Large intestine (tissue), 3 donors: ENCODE measurements at regions not wholly inside any gene's neighbourhood (a gene's known extent, or its start where the extent isn't known, plus 50 kb on each side); places are given as distances from the start of the nearest gene placed in this dataset.

Source experiments
- DNase-seq, 2 donors: peaks; one replicate each; pipeline versions ENCODE4 v3.0.0 to v3.0.0-alpha.2; 2013
- H3K27ac ChIP-seq: one replicate; pipeline ENCODE4 v1.5.1; 2013; ENCODE audit warnings: low read length
- H3K27me3 ChIP-seq: 2 replicates; pipeline ENCODE4 v1.6.1; 2013; ENCODE audit warnings: low read length; ENCODE audit not compliant: control insufficient read depth, insufficient read depth
- H3K36me3 ChIP-seq: 2 replicates; pipeline ENCODE4 v1.6.1; 2013; ENCODE audit warnings: low read length; ENCODE audit not compliant: control insufficient read depth, insufficient read depth
- H3K4me1 ChIP-seq: one replicate; pipeline ENCODE4 v1.6.1; 2013; ENCODE audit warnings: low read length; ENCODE audit not compliant: control insufficient read depth, insufficient read depth
- H3K4me3 ChIP-seq: one replicate; pipeline ENCODE4 v1.5.1; 2013; ENCODE audit warnings: low read length
- H3K9me3 ChIP-seq: one replicate; pipeline ENCODE4 v1.6.1; 2013; ENCODE audit warnings: mild to moderate bottlenecking, low read depth, low read length, moderate library complexity; ENCODE audit not compliant: control insufficient read depth
- WGBS: methylation state at CpG from one replicate; pipeline ENCODE4 v1.1.5; 2013; ENCODE audit warnings: low lambda C conversion rate; ENCODE audit not compliant: insufficient coverage; 5-methylcytosine and 5-hydroxymethylcytosine counted together

GRCh38 chr6:3593161-3593560 lies 136.3 kb upstream of the SLC22A23 start:
- no peaks in the 10 kb centered on the region for H3K27me3 ChIP-seq
- no peaks in the 10 kb centered on the region for H3K9me3 ChIP-seq
- WGBS = 100% methylated on average over 1 of the region's 6 CpGs
- H3K4me3 ChIP-seq = no peak overlapping the region
- no peak overlapping the region for H3K27ac ChIP-seq
- H3K4me1 ChIP-seq = no peaks in the 10 kb centered on the region
- DNase-seq = no peak
- H3K36me3 ChIP-seq = no peaks in the 10 kb centered on the region

- no peaks in the 10 kb centered on the region for H3K36me3 ChIP-seq
- peaks cover 2% of the 10 kb centered on the region for H3K9me3 ChIP-seq
- no peaks in the 10 kb centered on the region for H3K4me1 ChIP-seq
- 92% methylated on average over 2 of the region's 7 CpGs for WGBS
- no peaks in the 10 kb centered on the region for H3K27me3 ChIP-seq
- no peak overlapping the region for H3K27ac ChIP-seq
- peak; percentile 34 to 40 for DNase-seq
- H3K4me3 ChIP-seq = no peak overlapping the region
These were observed 135.6 kb upstream of the SLC22A23 start for GRCh38 chr6:3592371-3592941.

- no peak overlapping the region for H3K27ac ChIP-seq
- DNase-seq = no peak
- no peak overlapping the region for H3K4me3 ChIP-seq
- H3K9me3 ChIP-seq = peaks cover 2% of the 10 kb centered on the region
- 100% methylated on average over 1 of the region's 1 CpG for WGBS
- H3K36me3 ChIP-seq = no peaks in the 10 kb centered on the region
- no peaks in the 10 kb centered on the region for H3K27me3 ChIP-seq
- no peaks in the 10 kb centered on the region for H3K4me1 ChIP-seq
These were observed 135.1 kb upstream of the SLC22A23 start for GRCh38 chr6:3591970-3592369.

- no peak for DNase-seq
- Histone ChIP-seq H3K4me3 (no peak overlapping the region), H3K9me3 (peaks cover 2% of the 10 kb centered on the region), H3K4me1 (no peaks in the 10 kb centered on the region), H3K27me3 (no peaks in the 10 kb centered on the region), H3K27ac (no peak overlapping the region), H3K36me3 (no peaks in the 10 kb centered on the region)
These were observed 130.8 kb upstream of the SLC22A23 start for GRCh38 chr6:3587660-3588059.

- Histone ChIP-seq H3K36me3 (no peaks in the 10 kb centered on the region), H3K4me1 (no peaks in the 10 kb centered on the region), H3K9me3 (peaks cover 2% of the 10 kb centered on the region), H3K27me3 (no peaks in the 10 kb centered on the region), H3K4me3 (no peak overlapping the region), H3K27ac (no peak overlapping the region)
- peak in 1 of 2 donors; percentile 9 for DNase-seq
- 70% methylated on average over 2 of the region's 5 CpGs for WGBS
These were observed 128.6 kb upstream of the SLC22A23 start for GRCh38 chr6:3585320-3585935.

GRCh38 chr6:3584606-3585005 lies 127.8 kb upstream of the SLC22A23 start:
- peaks cover 2% of the 10 kb centered on the region for H3K9me3 ChIP-seq
- WGBS = no CpG with 5 or more reads among the region's 4 CpGs
- DNase-seq = peak in 1 of 2 donors; percentile 22
- no peaks in the 10 kb centered on the region for H3K27me3 ChIP-seq
- H3K36me3 ChIP-seq = no peaks in the 10 kb centered on the region
- no peak overlapping the region for H3K27ac ChIP-seq
- no peak overlapping the region for H3K4me3 ChIP-seq
- H3K4me1 ChIP-seq = no peaks in the 10 kb centered on the region

GRCh38 chr6:3581469-3581868 lies 124.6 kb upstream of the SLC22A23 start:
- Histone ChIP-seq H3K27ac (no peak overlapping the region), H3K27me3 (no peaks in the 10 kb centered on the region), H3K9me3 (no peaks in the 10 kb centered on the region), H3K4me3 (no peak overlapping the region), H3K36me3 (no peaks in the 10 kb centered on the region), H3K4me1 (no peaks in the 10 kb centered on the region)
- no peak for DNase-seq
- no CpG with 5 or more reads among the region's 3 CpGs for WGBS

- no peaks in the 10 kb centered on the region for H3K36me3 ChIP-seq
- no peaks in the 10 kb centered on the region for H3K27me3 ChIP-seq
- 56% methylated on average over 5 of the region's 13 CpGs for WGBS
- H3K27ac ChIP-seq = no peak overlapping the region
- H3K9me3 ChIP-seq = no peaks in the 10 kb centered on the region
- no peak overlapping the region for H3K4me3 ChIP-seq
- DNase-seq = no peak
- no peaks in the 10 kb centered on the region for H3K4me1 ChIP-seq
These were observed 122.9 kb upstream of the SLC22A23 start for GRCh38 chr6:3579652-3580175.

GRCh38 chr6:3578981-3579380 lies 122.1 kb upstream of the SLC22A23 start:
- no peak overlapping the region for H3K27ac ChIP-seq
- WGBS = no CpG with 5 or more reads among the region's 4 CpGs

GRCh38 chr6:3577517-3577916 lies 120.7 kb upstream of the SLC22A23 start:
- H3K27me3 ChIP-seq = no peaks in the 10 kb centered on the region
- no peaks in the 10 kb centered on the region for H3K36me3 ChIP-seq
- 100% methylated on average over 1 of the region's 7 CpGs for WGBS
- H3K4me3 ChIP-seq = no peak overlapping the region
- H3K9me3 ChIP-seq = no peaks in the 10 kb centered on the region
- DNase-seq = no peak
- H3K27ac ChIP-seq = no peak overlapping the region
- no peaks in the 10 kb centered on the region for H3K4me1 ChIP-seq

More at GRCh38 chr6:3578981-3579380, 122.1 kb upstream of the SLC22A23 start:
- no peaks in the 10 kb centered on the region for H3K36me3 ChIP-seq
- H3K27me3 ChIP-seq = no peaks in the 10 kb centered on the region
- no peaks in the 10 kb centered on the region for H3K4me1 ChIP-seq
- no peaks in the 10 kb centered on the region for H3K9me3 ChIP-seq
- H3K4me3 ChIP-seq = no peak overlapping the region
- no peak for DNase-seq

- Histone ChIP-seq H3K36me3 (no peaks in the 10 kb centered on the region), H3K27ac (no peak overlapping the region), H3K9me3 (no peaks in the 10 kb centered on the region), H3K4me3 (no peak overlapping the region), H3K27me3 (no peaks in the 10 kb centered on the region), H3K4me1 (no peaks in the 10 kb centered on the region)
- DNase-seq = no peak
- no CpG with 5 or more reads among the region's 8 CpGs for WGBS
These were observed 118.9 kb upstream of the SLC22A23 start for GRCh38 chr6:3575701-3576100.
